Left ventricle myocardium inferior (tissue), 1 donor: ENCODE measurements at regions not wholly inside any gene's neighbourhood (a gene's known extent, or its start where the extent isn't known, plus 50 kb on each side); places are given as distances from the start of the nearest gene placed in this dataset.

Source experiments
- DNase-seq: peaks from one replicate; pipeline ENCODE4 v3.0.0-alpha.2; 2020
- H3K27ac ChIP-seq: fragments of 200-600 bp; replicated peaks from 2 replicates; pipeline ENCODE4 v1.8.0; 2021
- H3K27me3 ChIP-seq: fragments of 200-600 bp; 2 replicates; pipeline ENCODE4 v1.8.0; 2021; ENCODE audit warnings: low read depth
- H3K36me3 ChIP-seq: fragments of 200-600 bp; 2 replicates; pipeline ENCODE4 v1.8.0; 2021
- H3K4me1 ChIP-seq: fragments of 200-600 bp; 2 replicates; pipeline ENCODE4 v1.8.0; 2021
- H3K4me3 ChIP-seq: fragments of 200-600 bp; 2 replicates; pipeline ENCODE4 v1.8.0; 2021; ENCODE audit warnings: mild to moderate bottlenecking, moderate library complexity
- H3K9me3 ChIP-seq: fragments of 200-600 bp; replicated peaks from 2 replicates; pipeline ENCODE4 v1.8.0; 2021
- intact Hi-C: fragments of 100-400 bp; cut with micrococcal nuclease; formaldehyde crosslinking; loops from one replicate; pipeline ENCODE4 v1.11.0; 2022
- TF ChIP-seq, protein P1 (sequence below): fragments of 200-600 bp; IDR thresholded peaks from 2 replicates; pipeline ENCODE4 v1.8.0; 2021; ENCODE audit warnings: antibody characterized with exemption, mild to moderate bottlenecking, borderline replicate concordance
- donor health status: DM: no; HTN: yes; CAD: no; lungs with severe emphysema.

DNA sequence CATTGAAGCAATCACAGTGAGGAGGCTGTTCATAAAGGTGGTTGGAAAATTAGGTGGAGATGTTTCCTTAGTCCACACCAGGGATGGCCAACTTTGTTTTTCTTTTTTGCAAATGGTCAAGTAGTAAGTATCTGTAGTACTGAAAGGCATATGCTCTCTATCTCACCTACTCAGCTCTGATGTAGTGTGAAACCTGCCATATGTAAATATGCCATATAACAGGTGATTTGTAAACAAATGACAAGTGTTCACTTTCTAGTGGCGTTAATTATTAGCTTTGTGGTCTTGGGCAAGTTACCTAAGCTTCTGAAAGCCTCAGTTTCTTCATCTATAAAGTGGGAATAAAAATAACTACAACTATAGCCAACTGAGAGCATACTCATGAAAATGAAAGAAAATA lies 421.4 kb upstream of the LCORL start:
- peaks cover 14% of the 10 kb centered on the region for H3K9me3 ChIP-seq
- TF ChIP-seq, protein P1, sequence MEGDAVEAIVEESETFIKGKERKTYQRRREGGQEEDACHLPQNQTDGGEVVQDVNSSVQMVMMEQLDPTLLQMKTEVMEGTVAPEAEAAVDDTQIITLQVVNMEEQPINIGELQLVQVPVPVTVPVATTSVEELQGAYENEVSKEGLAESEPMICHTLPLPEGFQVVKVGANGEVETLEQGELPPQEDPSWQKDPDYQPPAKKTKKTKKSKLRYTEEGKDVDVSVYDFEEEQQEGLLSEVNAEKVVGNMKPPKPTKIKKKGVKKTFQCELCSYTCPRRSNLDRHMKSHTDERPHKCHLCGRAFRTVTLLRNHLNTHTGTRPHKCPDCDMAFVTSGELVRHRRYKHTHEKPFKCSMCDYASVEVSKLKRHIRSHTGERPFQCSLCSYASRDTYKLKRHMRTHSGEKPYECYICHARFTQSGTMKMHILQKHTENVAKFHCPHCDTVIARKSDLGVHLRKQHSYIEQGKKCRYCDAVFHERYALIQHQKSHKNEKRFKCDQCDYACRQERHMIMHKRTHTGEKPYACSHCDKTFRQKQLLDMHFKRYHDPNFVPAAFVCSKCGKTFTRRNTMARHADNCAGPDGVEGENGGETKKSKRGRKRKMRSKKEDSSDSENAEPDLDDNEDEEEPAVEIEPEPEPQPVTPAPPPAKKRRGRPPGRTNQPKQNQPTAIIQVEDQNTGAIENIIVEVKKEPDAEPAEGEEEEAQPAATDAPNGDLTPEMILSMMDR = no peak

GRCh38 chr4:18441676-18442075 lies 420.1 kb upstream of the LCORL start:
- DNase-seq = no peak
- Histone ChIP-seq H3K4me1 (no peaks in the 10 kb centered on the region), H3K4me3 (no peak overlapping the region), H3K36me3 (no peaks in the 10 kb centered on the region), H3K27ac (no peak overlapping the region), H3K9me3 (peaks cover 14% of the 10 kb centered on the region), H3K27me3 (no peaks in the 10 kb centered on the region)
- TF ChIP-seq, protein P1 = no peak
- intact Hi-C loops = no loop called here

More for the DNA sequence above, 421.4 kb upstream of the LCORL start:
- Histone ChIP-seq H3K4me1 (no peaks in the 10 kb centered on the region), H3K36me3 (no peaks in the 10 kb centered on the region), H3K4me3 (no peak overlapping the region), H3K27me3 (no peaks in the 10 kb centered on the region), H3K27ac (no peak overlapping the region)
- intact Hi-C loops = no loop called here
- no peak for DNase-seq

DNA sequence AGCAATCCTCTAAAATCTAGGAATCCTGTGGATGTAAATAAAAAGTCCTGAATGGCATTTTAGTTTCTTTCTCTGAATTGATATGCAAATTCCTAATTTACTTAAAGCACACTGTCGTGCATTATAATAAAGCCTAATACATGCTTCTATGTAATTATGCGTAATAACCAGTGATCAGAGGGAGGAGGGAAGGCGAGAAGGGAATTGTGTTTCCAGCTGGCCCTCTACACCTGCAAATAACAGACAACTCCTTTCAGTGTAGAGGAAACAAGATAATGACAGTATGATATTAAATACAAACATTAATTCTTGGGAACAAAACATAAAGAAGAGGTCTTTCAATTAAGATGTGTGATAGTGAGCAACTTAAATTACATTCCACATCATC lies 419.6 kb upstream of the LCORL start:
- Histone ChIP-seq H3K27ac (no peak overlapping the region), H3K4me3 (no peak overlapping the region), H3K36me3 (no peaks in the 10 kb centered on the region), H3K27me3 (no peaks in the 10 kb centered on the region), H3K9me3 (peaks cover 14% of the 10 kb centered on the region), H3K4me1 (no peaks in the 10 kb centered on the region)
- intact Hi-C loops = no loop called here
- TF ChIP-seq, protein P1 = no peak
- DNase-seq = no peak

GRCh38 chr4:18440527-18441202 lies 419.1 kb upstream of the LCORL start:
- TF ChIP-seq, protein P1 = no peak
- Histone ChIP-seq H3K4me3 (no peak overlapping the region), H3K4me1 (no peaks in the 10 kb centered on the region), H3K36me3 (no peaks in the 10 kb centered on the region), H3K9me3 (peaks cover 14% of the 10 kb centered on the region), H3K27me3 (no peaks in the 10 kb centered on the region), H3K27ac (no peak overlapping the region)
- intact Hi-C loops = no loop called here
- DNase-seq = no peak

GRCh38 chr4:18439311-18439710 lies 417.8 kb upstream of the LCORL start:
- TF ChIP-seq, protein P1 = no peak
- no peaks in the 10 kb centered on the region for H3K4me1 ChIP-seq
- no peak overlapping the region for H3K27ac ChIP-seq
- DNase-seq = no peak
- no peaks in the 10 kb centered on the region for H3K36me3 ChIP-seq
- no peaks in the 10 kb centered on the region for H3K27me3 ChIP-seq
- intact Hi-C loops = no loop called here
- H3K4me3 ChIP-seq = no peak overlapping the region
- peaks cover 3% of the 10 kb centered on the region for H3K9me3 ChIP-seq

GRCh38 chr4:18435781-18436180 lies 414.2 kb upstream of the LCORL start:
- Histone ChIP-seq H3K9me3 (no peaks in the 10 kb centered on the region), H3K4me3 (no peak overlapping the region), H3K4me1 (no peaks in the 10 kb centered on the region), H3K27me3 (no peaks in the 10 kb centered on the region), H3K36me3 (no peaks in the 10 kb centered on the region), H3K27ac (no peak overlapping the region)
- no peak for DNase-seq
- TF ChIP-seq, protein P1 = no peak
- intact Hi-C loops = no loop called here
